NCI-H187 (cell line): ENCODE measurements at regions not wholly inside any gene's neighbourhood (a gene's known extent, or its start where the extent isn't known, plus 50 kb on each side); places are given as distances from the start of the nearest gene placed in this dataset.
"Not testable (repeated sequence)": the region's sequence is repeated elsewhere in the genome, so short reads cannot be mapped to it uniquely, and the experiment has no call there.

Experiments
- DNase-seq, 2 experiments: peaks; one replicate each; lab custom pipeline; 2025; lab: John Stamatoyannopoulos, UW

- no peak for DNase-seq
Observed at GRCh38 chr1:105373681-105374080, 1624.0 kb downstream of the AMY1C start.

- no peak for DNase-seq
Observed at GRCh38 chr1:105386489-105386888, 1636.8 kb downstream of the AMY1C start.

- no peak for DNase-seq
Observed at GRCh38 chr1:105396001-105396400, 1646.3 kb downstream of the AMY1C start.

- DNase-seq, result no peak
Observed at GRCh38 chr1:105398909-105399308, 1649.2 kb downstream of the AMY1C start.

- DNase-seq, result no peak
Observed at GRCh38 chr1:105399716-105400115, 1650.0 kb downstream of the AMY1C start.

GRCh38 chr1:105416261-105416660, 1640.2 kb upstream of the PRMT6 start:
- no peak for DNase-seq

GRCh38 chr1:105419030-105419429, 1637.4 kb upstream of the PRMT6 start:
- no peak for DNase-seq

GRCh38 chr1:105427543-105427942, 1628.9 kb upstream of the PRMT6 start:
- no peak for DNase-seq

- no peak for DNase-seq
Observed at GRCh38 chr1:105436589-105437259, 1619.8 kb upstream of the PRMT6 start.

- no peak for DNase-seq
Observed at GRCh38 chr1:105437847-105438246, 1618.6 kb upstream of the PRMT6 start.

- no peak for DNase-seq
Observed at GRCh38 chr1:105442901-105443300, 1613.6 kb upstream of the PRMT6 start.

- no peak for DNase-seq
Observed at GRCh38 chr1:105459759-105460158, 1596.7 kb upstream of the PRMT6 start.

- DNase-seq, result no peak
Observed at GRCh38 chr1:105462308-105462707, 1594.2 kb upstream of the PRMT6 start.

- DNase-seq, result no peak
Observed at GRCh38 chr1:105467549-105467948, 1588.9 kb upstream of the PRMT6 start.

GRCh38 chr1:105470541-105470940, 1585.9 kb upstream of the PRMT6 start:
- not testable (repeated sequence) for DNase-seq

GRCh38 chr1:105483436-105483835, 1573.0 kb upstream of the PRMT6 start:
- no peak for DNase-seq

- DNase-seq, result no peak
Observed at GRCh38 chr1:105485207-105485606, 1571.3 kb upstream of the PRMT6 start.

GRCh38 chr1:105492921-105493320, 1563.6 kb upstream of the PRMT6 start:
- no peak for DNase-seq

GRCh38 chr1:105516068-105516467, 1540.4 kb upstream of the PRMT6 start:
- DNase-seq, result no peak

GRCh38 chr1:105533996-105534395, 1522.5 kb upstream of the PRMT6 start:
- no peak for DNase-seq

GRCh38 chr1:105544475-105544874, 1512.0 kb upstream of the PRMT6 start:
- no peak for DNase-seq

- DNase-seq, result no peak
Observed at GRCh38 chr1:105556266-105556665, 1500.2 kb upstream of the PRMT6 start.

GRCh38 chr1:105558023-105558422, 1498.5 kb upstream of the PRMT6 start:
- DNase-seq, result no peak

- DNase-seq, result no peak
Observed at GRCh38 chr1:105565006-105565405, 1491.5 kb upstream of the PRMT6 start.
